K562 (cell line): ENCODE measurements at regions not wholly inside any gene's neighbourhood (a gene's known extent, or its start where the extent isn't known, plus 50 kb on each side); places are given as distances from the start of the nearest gene placed in this dataset.

Experiments
- CHD4 ChIP-seq: fragments of 200-600 bp; sonication (generic); IDR thresholded peaks from 3 replicates; pipeline ENCODE4 v1.6.1; 2012; ENCODE audit warnings: low read depth, mild to moderate bottlenecking, mixed read lengths, low read length, inconsistent platforms; ENCODE audit not compliant: insufficient read depth, insufficient replicate concordance, poor library complexity, severe bottlenecking
- DPF2 ChIP-seq: fragments of 450-650 bp; IDR thresholded peaks from 2 replicates; pipeline ENCODE4 v1.6.1; 2016
- EZH2 ChIP-seq: IDR thresholded peaks from 2 replicates; pipeline ENCODE4 v1.6.1; 2012; ENCODE audit warnings: low read depth, mild to moderate bottlenecking, inconsistent platforms, low read length, borderline replicate concordance
- HNRNPUL1 ChIP-seq: fragments of 200-400 bp; formaldehyde crosslinking; IDR thresholded peaks from 2 replicates; pipeline ENCODE4 v1.6.1; 2017; ENCODE audit warnings: low read length
- MCM5 ChIP-seq: fragments of 450-650 bp; IDR thresholded peaks from 2 replicates; pipeline ENCODE4 v1.6.1; 2016; ENCODE audit warnings: low read depth
- NR3C1 ChIP-seq: sonication (generic); formaldehyde crosslinking; IDR thresholded peaks from 2 replicates; pipeline ENCODE4 v1.8.1; 2022; ENCODE audit warnings: missing genetic modification reagents
- RAD21 ChIP-seq, 2 experiments: fragments of 250-450 bp in 1 of 2; fragments of 450-650 bp in 1 of 2; sonication (Bioruptor Pico) in 1 of 2; formaldehyde crosslinking in 1 of 2; IDR thresholded peaks in 1 of 2; conservative IDR thresholded peaks in 1 of 2; 2 replicates each; pipeline versions ENCODE4 v1.4.0 to v1.8.0; 2020 to 2022; ENCODE audit warnings: mild to moderate bottlenecking in 2 of 2, moderate library complexity in 1 of 2
- SAP30 ChIP-seq: fragments of 200-600 bp; sonication (generic); IDR thresholded peaks from 2 replicates; pipeline ENCODE4 v1.6.1; 2012; ENCODE audit warnings: borderline replicate concordance, low read depth, mild to moderate bottlenecking, moderate library complexity, low read length, control low read depth, inconsistent platforms; ENCODE audit not compliant: insufficient read depth, poor library complexity, severe bottlenecking
- TCF15 ChIP-seq: fragments of 250-450 bp; sonication (Bioruptor Pico); IDR thresholded peaks from 2 replicates; pipeline ENCODE4 v1.8.0; 2022; ENCODE audit warnings: moderate library complexity, mild to moderate bottlenecking, inconsistent platforms
- TCF7L2 ChIP-seq: fragments of 150-350 bp; IDR thresholded peaks from 2 replicates; pipeline ENCODE4 v1.6.1; 2016; ENCODE audit warnings: low read depth, mild to moderate bottlenecking, low read length, moderate library complexity
- TEAD4 ChIP-seq, 2 experiments: sonication (generic) in 1 of 2; formaldehyde crosslinking in 1 of 2; IDR thresholded peaks; 2 replicates each; pipeline versions ENCODE4 v1.6.1 to v1.8.0; 2012 to 2022; ENCODE audit warnings: borderline replicate concordance in 1 of 2, inconsistent platforms in 1 of 2, low read length in 1 of 2, mild to moderate bottlenecking in 1 of 2, missing genetic modification reagents in 1 of 2
- U2AF2 ChIP-seq: fragments of 200-400 bp; formaldehyde crosslinking; optimal IDR thresholded peaks from 2 replicates; pipeline ENCODE3; 2017; ENCODE audit warnings: low read depth, mild to moderate bottlenecking, low read length
- ZNF561 ChIP-seq: fragments of 450-650 bp; formaldehyde crosslinking; conservative IDR thresholded peaks from 2 replicates; pipeline ENCODE4 v1.4.0; 2020; ENCODE audit warnings: mild to moderate bottlenecking, moderate library complexity
- TF ChIP-seq, protein P1 (sequence below), 3 experiments: IDR thresholded peaks in 2 of 3; conservative IDR thresholded peaks in 1 of 3; 2 replicates each; pipeline ENCODE4 v1.5.1; 2011 to 2012; ENCODE audit warnings: low read length in 3 of 3, mild to moderate bottlenecking in 3 of 3, control low read depth in 2 of 3, improper control_type of control experiment in 1 of 3, inconsistent platforms in 1 of 3, low read depth in 1 of 3, mixed read lengths in 1 of 3, moderate library complexity in 1 of 3; ENCODE audit not compliant: insufficient read depth in 2 of 3

GRCh38 chr10:25744574-25744973, 189.5 kb upstream of the MYO3A start:
- TF ChIP-seq TCF7L2 = no peak
- TF ChIP-seq TEAD4 (IDR thresholded peaks at IDR 0.05; ENCODE audit: low read length) = no peak
- no peak for TF ChIP-seq TEAD4 (CRISPR knock-in tag; IDR thresholded peaks at IDR 0.05; ENCODE audit: borderline replicate concordance)
- no peak for TF ChIP-seq SAP30
- no peak for TF ChIP-seq EZH2
- no peak for TF ChIP-seq CHD4
- TF ChIP-seq NR3C1 (CRISPR knock-in tag) = no peak
- TF ChIP-seq, protein P1, sequence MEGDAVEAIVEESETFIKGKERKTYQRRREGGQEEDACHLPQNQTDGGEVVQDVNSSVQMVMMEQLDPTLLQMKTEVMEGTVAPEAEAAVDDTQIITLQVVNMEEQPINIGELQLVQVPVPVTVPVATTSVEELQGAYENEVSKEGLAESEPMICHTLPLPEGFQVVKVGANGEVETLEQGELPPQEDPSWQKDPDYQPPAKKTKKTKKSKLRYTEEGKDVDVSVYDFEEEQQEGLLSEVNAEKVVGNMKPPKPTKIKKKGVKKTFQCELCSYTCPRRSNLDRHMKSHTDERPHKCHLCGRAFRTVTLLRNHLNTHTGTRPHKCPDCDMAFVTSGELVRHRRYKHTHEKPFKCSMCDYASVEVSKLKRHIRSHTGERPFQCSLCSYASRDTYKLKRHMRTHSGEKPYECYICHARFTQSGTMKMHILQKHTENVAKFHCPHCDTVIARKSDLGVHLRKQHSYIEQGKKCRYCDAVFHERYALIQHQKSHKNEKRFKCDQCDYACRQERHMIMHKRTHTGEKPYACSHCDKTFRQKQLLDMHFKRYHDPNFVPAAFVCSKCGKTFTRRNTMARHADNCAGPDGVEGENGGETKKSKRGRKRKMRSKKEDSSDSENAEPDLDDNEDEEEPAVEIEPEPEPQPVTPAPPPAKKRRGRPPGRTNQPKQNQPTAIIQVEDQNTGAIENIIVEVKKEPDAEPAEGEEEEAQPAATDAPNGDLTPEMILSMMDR (IDR thresholded peaks at IDR 0.05 in 2 of 3, conservative IDR thresholded peaks at IDR 0.05 in 1 of 3; ENCODE audit: insufficient read depth in 2 of 3, low read depth in 1 of 3, low read length in 3 of 3) = no peak
- no peak for TF ChIP-seq TCF15
- TF ChIP-seq ZNF561 (CRISPR knock-in tag) = no peak
- no peak for TF ChIP-seq RAD21 (CRISPR knock-in tag; conservative IDR thresholded peaks at IDR 0.05 in 1 of 2, IDR thresholded peaks at IDR 0.05 in 1 of 2)
- no peak for TF ChIP-seq DPF2
- no peak for TF ChIP-seq MCM5
- TF ChIP-seq HNRNPUL1 = no peak
- TF ChIP-seq U2AF2 = no peak
